Astrocyte (in vitro differentiated cells and primary cell): ENCODE measurements at regions not wholly inside any gene's neighbourhood (a gene's known extent, or its start where the extent isn't known, plus 50 kb on each side); places are given as distances from the start of the nearest gene placed in this dataset.

Experiments used
- CTCF ChIP-seq: IDR thresholded peaks from 2 replicates; pipeline ENCODE4 v1.5.1; 2011; ENCODE audit warnings: low read depth, mild to moderate bottlenecking, inconsistent platforms, low read length, moderate library complexity; ENCODE audit not compliant: insufficient read depth
- EZH2 ChIP-seq: IDR thresholded peaks from 2 replicates; pipeline ENCODE4 v1.6.1; 2012; ENCODE audit warnings: mild to moderate bottlenecking, low read length, inconsistent platforms; ENCODE audit not compliant: insufficient read depth

GRCh38 chr12:114963846-114964245 lies 279.9 kb upstream of the TBX3 start:
- TF ChIP-seq CTCF (no peak), EZH2 (no peak)
